A549 (cell line): ENCODE measurements at regions not wholly inside any gene's neighbourhood (a gene's known extent, or its start where the extent isn't known, plus 50 kb on each side); places are given as distances from the start of the nearest gene placed in this dataset.

Experiments used
- CTCF ChIP-seq: fragments of >200 bp; sonication (Bioruptor Twin); formaldehyde crosslinking; IDR thresholded peaks from 3 replicates; pipeline ENCODE4 v1.5.1; 2016
- HDAC2 ChIP-seq: fragments of 200-600 bp; sonication (generic); IDR thresholded peaks from 2 replicates; pipeline ENCODE4 v1.6.1; 2016
- HEYL ChIP-seq: fragments of 250-450 bp; sonication (Bioruptor Pico); IDR thresholded peaks from 2 replicates; pipeline ENCODE4 v1.8.0; 2021; ENCODE audit warnings: mild to moderate bottlenecking, moderate library complexity
- MAFK ChIP-seq: fragments of 450-650 bp; IDR thresholded peaks from 2 replicates; pipeline ENCODE4 v1.6.1; 2014; ENCODE audit not compliant: partially characterized antibody
- MAZ ChIP-seq: fragments of 150-350 bp; IDR thresholded peaks from 2 replicates; pipeline ENCODE4 v1.6.1; 2014; ENCODE audit warnings: antibody characterized with exemption, low read depth, low read length, borderline replicate concordance
- POLR2A ChIP-seq: IDR thresholded peaks from 2 replicates; pipeline ENCODE4 v1.6.1; 2012; ENCODE audit warnings: mild to moderate bottlenecking, low read length
- RAD21 ChIP-seq, 2 experiments: fragments of >200 bp in 1 of 2; sonication (Bioruptor Twin) in 1 of 2; formaldehyde crosslinking in 1 of 2; IDR thresholded peaks in 1 of 2; conservative IDR thresholded peaks in 1 of 2; 2 replicates in 1 of 2; 3 replicates in 1 of 2; pipeline ENCODE4 v1.6.1; 2012 to 2018; ENCODE audit warnings: inconsistent platforms in 1 of 2
- RARB ChIP-seq: fragments of 250-450 bp; sonication (Bioruptor Pico); IDR thresholded peaks from 2 replicates; pipeline ENCODE4 v1.8.0; 2021; ENCODE audit warnings: mild to moderate bottlenecking, moderate library complexity
- RCOR1 ChIP-seq: fragments of 150-350 bp; IDR thresholded peaks from 2 replicates; pipeline ENCODE4 v1.6.1; 2014; ENCODE audit warnings: antibody characterized with exemption, low read length, low read depth
- TF ChIP-seq, protein P1 (sequence below): fragments of 200-600 bp; sonication (generic); IDR thresholded peaks from 2 replicates; pipeline ENCODE4 v1.6.1; 2016; ENCODE audit warnings: antibody characterized with exemption, mild to moderate bottlenecking, moderate library complexity

- TF ChIP-seq CTCF (no peak), HDAC2 (no peak), POLR2A (no peak), MAFK (no peak), RARB (CRISPR knock-in tag) (no peak), HEYL (no peak), MAZ (no peak), RAD21 (conservative IDR thresholded peaks at IDR 0.05 in 1 of 2, IDR thresholded peaks at IDR 0.05 in 1 of 2) (no peak), RCOR1 (no peak)
- TF ChIP-seq, protein P1, sequence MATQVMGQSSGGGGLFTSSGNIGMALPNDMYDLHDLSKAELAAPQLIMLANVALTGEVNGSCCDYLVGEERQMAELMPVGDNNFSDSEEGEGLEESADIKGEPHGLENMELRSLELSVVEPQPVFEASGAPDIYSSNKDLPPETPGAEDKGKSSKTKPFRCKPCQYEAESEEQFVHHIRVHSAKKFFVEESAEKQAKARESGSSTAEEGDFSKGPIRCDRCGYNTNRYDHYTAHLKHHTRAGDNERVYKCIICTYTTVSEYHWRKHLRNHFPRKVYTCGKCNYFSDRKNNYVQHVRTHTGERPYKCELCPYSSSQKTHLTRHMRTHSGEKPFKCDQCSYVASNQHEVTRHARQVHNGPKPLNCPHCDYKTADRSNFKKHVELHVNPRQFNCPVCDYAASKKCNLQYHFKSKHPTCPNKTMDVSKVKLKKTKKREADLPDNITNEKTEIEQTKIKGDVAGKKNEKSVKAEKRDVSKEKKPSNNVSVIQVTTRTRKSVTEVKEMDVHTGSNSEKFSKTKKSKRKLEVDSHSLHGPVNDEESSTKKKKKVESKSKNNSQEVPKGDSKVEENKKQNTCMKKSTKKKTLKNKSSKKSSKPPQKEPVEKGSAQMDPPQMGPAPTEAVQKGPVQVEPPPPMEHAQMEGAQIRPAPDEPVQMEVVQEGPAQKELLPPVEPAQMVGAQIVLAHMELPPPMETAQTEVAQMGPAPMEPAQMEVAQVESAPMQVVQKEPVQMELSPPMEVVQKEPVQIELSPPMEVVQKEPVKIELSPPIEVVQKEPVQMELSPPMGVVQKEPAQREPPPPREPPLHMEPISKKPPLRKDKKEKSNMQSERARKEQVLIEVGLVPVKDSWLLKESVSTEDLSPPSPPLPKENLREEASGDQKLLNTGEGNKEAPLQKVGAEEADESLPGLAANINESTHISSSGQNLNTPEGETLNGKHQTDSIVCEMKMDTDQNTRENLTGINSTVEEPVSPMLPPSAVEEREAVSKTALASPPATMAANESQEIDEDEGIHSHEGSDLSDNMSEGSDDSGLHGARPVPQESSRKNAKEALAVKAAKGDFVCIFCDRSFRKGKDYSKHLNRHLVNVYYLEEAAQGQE: no peak
Measured at GRCh38 chr12:45125997-45126396, 75.1 kb upstream of the DBX2 start.
